Neural progenitor cell (in vitro differentiated cells): ENCODE measurements at regions not wholly inside any gene's neighbourhood (a gene's known extent, or its start where the extent isn't known, plus 50 kb on each side); places are given as distances from the start of the nearest gene placed in this dataset.
"Not testable (repeated sequence)": the region's sequence is repeated elsewhere in the genome, so short reads cannot be mapped to it uniquely, and the experiment has no call there.

ENCODE experiments used
- CTCF ChIP-seq: fragments of 200-600 bp; sonication (generic); IDR thresholded peaks from 2 replicates; pipeline ENCODE4 v1.5.1; 2017; ENCODE audit warnings: antibody characterized with exemption, mild to moderate bottlenecking
- EZH2 ChIP-seq: fragments of 200-600 bp; sonication (generic); IDR thresholded peaks from 2 replicates; pipeline ENCODE4 v1.6.1; 2017; ENCODE audit warnings: antibody characterized with exemption, mild to moderate bottlenecking, moderate library complexity

GRCh38 chr15:53923741-53924140, 54.5 kb upstream of the UNC13C start:
- TF ChIP-seq CTCF, EZH2: not testable (repeated sequence)
